CD4-positive, alpha-beta T cell treated with Interleukin-15 for 1 hour (primary cell): ENCODE measurements at regions not wholly inside any gene's neighbourhood (a gene's known extent, or its start where the extent isn't known, plus 50 kb on each side); places are given as distances from the start of the nearest gene placed in this dataset.
"Not testable (repeated sequence)": the region's sequence is repeated elsewhere in the genome, so short reads cannot be mapped to it uniquely, and the experiment has no call there.

Experiments
- DNase-seq: peaks from one replicate; pipeline ENCODE4 v3.0.0-alpha.2; 2020

DNA sequence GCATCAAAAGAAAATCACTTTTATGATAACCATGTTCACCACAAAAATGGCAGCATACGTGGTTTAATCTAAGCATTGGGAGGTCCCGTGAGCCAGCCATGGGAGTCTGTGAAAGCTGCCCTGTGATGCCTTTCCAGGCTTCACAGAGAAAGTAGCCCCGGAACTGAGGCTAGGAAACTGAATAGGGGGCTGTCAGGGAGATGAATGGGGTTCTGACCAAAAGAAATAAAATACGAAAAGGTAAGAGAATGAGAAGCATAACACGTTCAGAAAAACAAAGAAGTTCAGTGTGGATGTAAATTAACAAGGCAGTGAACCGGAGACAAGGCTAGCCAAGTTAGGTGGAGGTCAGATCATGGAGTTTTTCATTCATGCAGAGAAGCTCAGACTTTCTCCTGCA, 118.9 kb downstream of the ANXA2 start:
- no peak for DNase-seq

DNA sequence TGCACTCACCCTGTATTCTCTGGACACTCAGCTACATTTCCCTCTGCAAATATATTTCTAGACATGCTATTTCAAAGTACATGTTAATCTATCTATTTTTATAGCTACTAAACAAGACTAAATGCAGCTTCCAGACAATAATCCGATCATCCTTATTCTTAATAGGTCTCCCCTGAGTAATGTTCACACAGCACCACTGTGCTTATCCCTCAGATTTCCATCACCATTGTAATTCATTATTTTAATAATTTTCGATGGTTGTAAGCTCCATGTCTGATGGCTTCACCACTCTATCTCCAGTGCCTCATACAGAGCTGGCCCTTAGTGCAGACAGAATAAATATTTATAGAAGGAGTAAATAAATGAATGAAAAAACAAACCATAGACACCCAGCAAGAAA, 117.5 kb downstream of the ANXA2 start:
- DNase-seq: no peak

DNA sequence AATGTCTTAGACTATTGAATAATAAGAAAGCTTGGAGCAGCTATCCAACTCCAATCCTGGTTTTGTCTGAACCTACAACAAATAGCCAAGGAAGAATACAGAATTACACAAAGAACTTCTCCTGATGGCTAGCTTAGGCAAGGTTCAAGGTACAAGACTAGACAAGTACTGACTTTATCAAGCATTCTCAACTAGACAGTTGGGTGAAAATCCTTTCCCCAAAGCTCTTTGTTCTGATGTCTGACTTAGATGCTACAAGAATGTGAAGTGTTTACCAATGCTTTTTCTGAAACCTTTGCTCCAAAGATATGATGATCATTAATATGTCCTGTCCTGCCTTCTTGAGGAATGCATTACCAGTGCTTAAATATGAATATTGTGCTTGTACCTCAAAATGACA, 113.8 kb downstream of the ANXA2 start:
- no peak for DNase-seq

- DNase-seq: not testable (repeated sequence)
These were observed 101.9 kb downstream of the ANXA2 start for GRCh38 chr15:60295901-60296300.

DNA sequence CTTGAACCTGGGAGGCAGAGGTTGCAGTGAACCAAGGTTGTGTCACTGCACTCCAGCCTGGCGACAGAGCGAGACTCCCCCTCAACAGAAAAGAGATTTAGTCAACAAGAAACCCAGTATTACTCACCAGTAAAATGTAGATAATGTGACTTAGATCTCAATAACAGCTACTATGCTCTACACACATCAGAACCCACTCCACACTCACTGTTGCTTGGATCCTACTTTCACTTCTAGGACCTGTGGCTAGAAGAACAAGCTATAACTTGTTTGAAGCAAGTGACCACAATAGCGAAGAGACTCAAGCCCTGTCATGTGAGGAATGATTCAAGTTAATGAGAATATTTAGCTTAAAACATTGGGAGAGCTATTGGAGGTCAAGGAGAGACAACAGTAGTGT, 100.7 kb downstream of the ANXA2 start:
- no peak for DNase-seq
